Suppressor macrophage treated with lipopolysaccharide for 4 hours (primary cell): ENCODE measurements at regions not wholly inside any gene's neighbourhood (a gene's known extent, or its start where the extent isn't known, plus 50 kb on each side); places are given as distances from the start of the nearest gene placed in this dataset.

Experiments used
- DNase-seq: peaks from one replicate; pipeline ENCODE4 v3.0.0-alpha.2; 2020

DNA sequence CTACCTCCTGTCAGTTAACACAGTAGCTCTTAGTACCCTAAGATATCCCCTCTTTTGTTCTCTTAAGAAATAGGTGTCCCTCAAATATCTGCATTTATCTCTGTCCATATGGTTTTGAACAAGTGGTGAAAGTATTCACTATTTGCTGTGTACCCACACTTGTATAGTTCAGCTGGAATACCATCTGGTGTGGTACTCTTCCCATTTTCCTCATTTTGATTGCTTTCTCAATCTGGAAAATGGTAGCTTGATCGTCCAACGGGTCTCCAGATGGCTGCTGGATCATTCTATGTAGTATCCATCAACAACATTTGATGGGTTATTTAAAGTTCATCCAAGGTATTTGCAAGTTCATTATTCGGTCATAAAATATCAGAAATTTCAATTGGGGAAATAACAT, 100.3 kb upstream of the DPYD start:
- no peak for DNase-seq

DNA sequence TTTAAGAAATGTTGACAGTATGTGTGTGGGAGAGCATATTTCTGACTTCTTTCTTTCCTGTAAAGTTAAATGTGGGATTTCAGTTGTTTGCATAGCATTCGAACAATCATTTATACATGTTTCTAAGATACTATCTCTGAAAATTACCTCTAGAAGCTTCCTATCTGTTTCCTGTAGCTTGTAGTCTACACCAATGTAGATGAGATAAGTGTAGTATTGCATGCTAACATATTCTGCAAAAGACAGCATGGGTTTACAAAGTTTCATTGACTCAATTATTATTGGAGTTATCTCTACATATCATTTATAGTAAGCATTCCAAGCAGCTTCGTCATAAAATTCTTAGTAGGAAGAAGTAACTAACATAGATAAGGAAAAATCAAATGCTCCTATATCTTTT, 98.9 kb upstream of the DPYD start:
- DNase-seq: no peak

DNA sequence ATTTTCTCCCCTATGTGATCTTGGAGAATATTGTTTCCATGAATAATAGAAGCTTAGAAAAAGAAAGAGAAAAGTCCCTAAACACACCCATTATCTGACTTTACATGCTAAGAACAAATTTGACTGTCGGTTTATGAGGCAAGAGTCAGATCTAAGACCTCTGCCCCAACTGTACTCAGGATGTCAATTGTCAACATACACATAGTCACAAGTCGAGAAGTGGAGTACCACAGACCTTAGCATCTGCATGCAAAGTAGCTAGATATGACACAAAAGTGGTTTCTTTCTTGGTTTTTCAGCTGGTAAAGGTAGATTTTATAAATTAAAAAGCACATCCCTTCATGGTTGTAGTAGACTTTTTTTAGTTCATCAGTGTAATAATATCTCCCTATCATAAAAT, 97.2 kb upstream of the DPYD start:
- DNase-seq: no peak

DNA sequence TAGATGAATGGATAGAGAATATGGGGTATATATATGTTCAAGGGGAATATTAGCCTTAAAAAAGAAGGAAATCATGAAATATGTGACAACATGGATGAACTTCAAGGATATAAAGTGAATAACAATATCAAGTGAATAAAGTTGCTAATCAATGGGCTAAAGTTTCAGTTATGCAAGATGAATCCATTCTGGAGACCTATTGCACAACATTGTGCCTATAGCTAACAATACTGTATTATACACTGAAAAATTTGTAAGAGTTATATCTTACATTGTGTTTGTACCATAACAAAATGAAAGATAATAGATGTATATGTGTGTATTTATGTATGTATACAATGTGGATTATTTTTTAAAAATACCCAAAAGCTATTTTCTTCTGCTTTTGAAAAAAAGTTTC, 96.3 kb upstream of the DPYD start:
- no peak for DNase-seq

DNA sequence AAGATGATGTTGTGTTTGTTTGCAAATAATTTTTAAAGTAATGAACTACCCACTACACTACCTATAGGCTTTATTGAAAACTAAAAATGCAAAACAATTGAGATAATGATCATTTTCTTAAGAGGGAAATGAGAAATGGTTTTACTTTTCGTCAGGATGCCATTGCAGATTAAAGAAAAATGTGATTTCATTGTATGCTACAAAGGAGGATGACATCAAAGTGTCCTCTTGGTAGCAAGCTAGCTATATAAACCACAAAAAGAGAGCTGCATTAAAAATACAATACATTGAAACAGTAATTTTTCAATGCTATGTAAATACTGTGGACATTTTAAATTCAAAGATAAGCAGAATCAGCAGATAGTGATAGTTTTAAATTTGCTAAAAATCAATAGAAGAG, 87.5 kb upstream of the DPYD start:
- DNase-seq: no peak

DNA sequence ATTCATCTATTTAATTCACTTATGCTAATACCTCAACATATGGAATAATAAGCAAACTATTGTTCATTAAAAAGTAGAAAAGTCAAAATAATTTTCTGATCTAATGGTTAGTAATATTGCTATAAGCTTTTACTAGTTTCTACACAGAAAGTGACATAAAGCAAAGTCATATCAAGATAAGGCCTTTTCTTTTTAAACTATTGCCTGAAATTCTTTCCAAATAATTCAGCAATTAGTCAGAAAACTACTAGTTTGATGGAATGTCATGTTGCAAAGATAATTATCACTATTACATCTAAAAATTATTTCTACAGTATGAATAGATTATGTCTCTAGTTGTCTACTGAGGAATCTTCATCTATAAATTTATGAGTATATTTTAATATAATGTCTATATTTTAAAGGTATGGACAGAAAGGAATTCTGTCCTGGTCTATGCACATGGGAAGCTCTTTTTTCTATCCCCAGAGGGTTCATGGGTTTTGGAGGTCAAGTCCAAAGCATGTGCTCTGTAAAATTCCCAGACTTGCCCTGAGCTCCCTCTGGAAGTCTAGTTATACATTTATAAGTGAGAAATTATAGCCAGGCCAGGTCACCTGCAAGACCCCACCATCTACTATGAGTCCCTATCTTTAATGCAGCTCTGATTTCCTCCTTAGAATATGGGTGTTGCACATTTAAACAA, 84.6 kb upstream of the DPYD start:
- DNase-seq: no peak

DNA sequence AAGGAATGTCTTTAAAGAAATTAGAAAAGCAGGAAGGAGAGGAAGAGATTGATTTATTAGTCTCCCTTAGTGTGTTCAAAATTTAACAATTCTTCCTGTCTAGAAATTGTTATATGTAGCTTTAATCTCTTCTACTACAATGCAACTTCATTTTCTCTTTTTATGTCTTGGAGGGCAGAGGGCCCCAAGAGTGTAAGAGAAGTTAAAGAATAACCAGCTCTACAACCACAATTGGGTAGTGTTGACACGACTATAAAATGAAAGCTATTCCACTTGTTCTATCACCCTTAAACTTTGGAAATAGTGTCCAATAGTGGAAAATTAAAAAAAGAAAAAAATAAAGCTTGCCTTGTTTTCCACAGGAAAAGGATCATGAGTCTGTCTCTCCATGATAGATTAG, 82.6 kb upstream of the DPYD start:
- DNase-seq: no peak

DNA sequence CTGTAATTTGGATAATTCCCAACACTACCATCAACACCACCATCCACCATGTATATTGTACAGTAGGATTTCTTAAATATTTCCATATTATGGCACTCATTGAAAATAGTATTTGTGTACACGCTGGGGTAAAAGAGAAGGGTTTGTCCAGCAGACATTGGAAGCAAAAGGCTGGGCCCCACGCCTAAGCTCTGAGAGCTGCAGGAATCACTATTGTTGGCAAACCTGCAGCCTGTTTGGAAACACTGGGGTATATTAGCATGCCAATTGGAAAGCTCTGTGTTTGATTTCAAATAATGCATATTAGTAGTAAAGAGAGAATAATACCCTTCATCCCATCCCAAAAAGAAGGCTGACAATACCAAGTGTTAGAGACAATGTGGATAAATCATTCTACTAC, 81.5 kb upstream of the DPYD start:
- no peak for DNase-seq

DNA sequence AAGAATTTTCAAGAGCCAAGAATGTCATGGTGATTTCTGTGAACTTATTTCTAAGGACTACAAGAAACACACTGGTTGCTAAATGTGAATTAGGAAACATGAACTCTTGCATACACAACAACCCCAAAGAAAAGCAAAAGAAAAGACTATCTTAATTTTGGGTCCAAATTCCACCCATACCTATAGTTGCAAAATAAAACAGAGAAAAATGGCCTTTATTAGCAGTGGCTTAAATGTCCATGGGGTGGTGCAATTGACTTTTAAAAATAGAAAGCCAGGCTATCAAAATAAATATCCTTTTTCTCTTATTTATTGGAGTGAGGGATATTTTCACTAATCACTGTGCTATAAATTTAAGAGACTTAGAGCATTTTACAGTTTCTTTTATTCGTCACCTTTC, 80.9 kb upstream of the DPYD start:
- no peak for DNase-seq

DNA sequence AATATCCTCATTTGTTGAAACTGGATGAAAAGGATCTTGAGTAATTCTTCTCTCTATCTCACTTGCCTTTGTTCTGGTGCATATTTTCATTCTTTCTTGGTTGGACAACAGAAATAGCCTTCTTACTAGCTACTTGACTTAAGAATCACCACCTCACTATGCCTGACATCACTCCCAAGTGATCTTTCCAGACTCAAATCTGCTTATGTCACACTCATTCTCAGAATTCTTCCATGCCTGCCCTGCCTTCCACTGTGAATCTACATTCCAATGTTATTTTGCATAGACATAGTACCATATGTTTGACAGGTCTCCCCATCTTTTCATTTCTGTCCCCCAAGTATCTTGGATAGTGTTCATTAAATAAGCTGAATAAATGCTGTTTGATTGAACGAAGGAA, 78.5 kb upstream of the DPYD start:
- DNase-seq: no peak

DNA sequence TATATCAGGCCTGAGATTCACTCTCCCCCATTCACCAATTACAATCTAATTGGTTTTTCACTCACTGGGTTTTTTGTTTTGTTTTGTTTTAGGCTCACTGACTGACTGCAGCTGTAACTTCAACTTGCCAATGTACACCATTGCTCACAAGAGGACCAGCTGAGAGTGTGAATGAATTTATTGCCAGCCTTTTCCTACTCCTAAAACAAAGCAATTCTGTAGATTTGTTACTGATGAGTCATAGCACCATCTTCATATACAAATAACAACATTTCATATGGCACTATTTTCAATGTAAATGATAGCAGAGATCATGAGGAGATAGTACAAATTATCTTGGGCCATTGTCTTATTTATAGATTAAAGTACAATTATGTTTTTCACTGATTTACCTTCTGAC, 76.0 kb upstream of the DPYD start:
- DNase-seq: no peak

DNA sequence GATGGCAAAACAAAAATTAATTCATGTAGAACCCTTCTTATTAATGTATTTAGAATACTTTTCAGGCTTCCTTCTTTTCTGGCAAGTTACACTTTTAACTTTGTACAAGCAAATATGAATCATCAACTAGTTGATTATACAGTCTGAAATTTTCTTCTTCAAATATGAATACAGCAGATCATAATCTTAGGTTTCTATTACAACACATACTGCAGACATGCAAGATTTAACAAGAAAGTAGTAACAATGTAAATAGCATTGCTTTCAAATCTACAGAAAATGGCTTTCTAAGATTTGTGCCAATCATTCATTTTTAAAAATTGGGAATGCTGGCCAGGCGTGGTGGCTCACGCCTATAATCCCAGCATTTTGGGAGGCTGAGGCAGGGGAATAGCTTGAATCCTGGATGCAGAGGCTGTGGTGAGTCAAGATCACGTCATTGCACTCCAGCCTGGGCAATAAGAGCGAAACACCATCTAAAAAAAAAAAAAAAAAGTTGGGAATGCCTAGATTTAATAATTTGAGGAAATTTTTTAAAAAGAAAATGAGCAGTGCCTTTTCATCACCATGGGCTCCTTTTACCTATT, 68.4 kb upstream of the DPYD start:
- DNase-seq: no peak

DNA sequence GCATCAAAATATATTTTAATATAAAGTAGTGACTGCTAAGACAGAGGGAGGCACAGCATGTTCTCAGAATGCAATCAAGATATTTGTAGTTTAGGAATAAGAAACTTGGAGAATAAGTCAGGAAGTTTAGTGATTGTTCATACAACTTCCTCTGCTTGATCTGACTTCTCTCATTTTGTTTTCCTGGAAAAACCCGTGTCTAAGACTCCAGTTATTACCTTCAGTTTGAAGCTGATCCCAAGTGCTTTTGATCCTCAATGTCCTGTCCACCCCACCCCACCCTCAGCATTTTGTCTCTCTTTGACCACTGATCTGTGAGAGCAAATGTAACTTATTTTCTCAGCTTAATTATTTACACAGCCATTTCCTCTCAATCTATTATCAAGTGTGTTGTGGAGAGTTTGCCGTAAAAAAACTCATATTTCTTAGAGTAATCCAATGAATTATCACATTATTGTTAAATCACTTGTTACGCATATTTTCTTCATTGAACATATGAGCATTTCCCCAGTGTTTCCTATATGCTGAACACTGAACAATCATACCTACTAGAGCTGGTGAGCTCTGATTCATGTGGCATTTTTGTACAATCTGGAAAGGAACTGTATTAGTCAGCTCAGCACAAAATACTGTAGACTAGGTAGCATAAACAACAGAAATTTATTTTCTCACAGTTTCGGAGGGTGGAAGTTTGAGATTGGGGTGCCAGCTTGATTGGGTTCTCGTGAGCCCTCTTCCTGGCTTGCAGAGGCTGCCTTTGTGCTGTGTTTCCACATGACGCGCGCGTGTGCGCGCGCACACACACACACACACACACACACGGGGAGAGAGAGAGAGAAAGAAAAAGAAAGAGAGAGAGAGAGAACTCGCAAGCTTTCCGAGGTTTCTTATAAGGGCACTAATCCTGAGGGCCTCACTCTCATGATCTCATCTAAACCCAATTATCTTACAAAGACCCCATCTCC, 65.5 kb upstream of the DPYD start:
- DNase-seq: no peak

DNA sequence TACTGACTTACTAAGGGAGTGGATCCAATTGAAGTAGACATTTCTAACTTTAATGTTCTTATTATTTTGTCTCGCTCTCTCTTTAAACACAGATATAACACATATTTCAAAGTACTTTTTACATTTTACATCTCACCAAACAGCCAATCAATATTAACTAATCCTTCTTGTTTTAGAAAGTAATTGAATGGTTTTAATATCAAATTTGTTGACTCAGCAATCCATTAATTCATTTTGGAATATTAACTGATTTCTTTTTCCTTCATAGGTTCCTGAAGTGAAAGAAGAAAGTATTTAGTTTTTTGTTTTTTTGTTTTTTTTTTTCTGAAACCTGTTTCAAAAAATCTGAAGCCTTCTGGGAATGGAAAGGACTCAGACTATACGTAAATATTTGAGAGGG, 62.3 kb upstream of the DPYD start:
- DNase-seq: no peak

DNA sequence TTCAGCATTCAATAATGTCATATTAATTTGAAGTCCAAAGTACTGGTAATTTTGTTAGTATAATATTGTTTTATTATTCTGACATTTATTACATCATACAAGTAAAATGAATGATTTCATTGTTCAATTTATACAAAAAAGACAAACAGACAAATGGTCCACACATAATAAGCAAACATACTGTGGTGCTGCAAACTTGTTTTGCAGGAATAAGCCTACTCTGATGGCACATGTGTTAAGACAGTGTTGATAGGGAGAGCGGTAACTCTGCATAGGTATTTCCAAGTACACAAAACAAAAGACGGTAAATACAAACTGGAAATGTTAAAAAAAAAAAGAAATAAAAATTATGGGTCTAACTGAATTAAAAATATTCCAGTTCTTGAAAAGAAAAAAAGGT, 59.7 kb upstream of the DPYD start:
- no peak for DNase-seq

DNA sequence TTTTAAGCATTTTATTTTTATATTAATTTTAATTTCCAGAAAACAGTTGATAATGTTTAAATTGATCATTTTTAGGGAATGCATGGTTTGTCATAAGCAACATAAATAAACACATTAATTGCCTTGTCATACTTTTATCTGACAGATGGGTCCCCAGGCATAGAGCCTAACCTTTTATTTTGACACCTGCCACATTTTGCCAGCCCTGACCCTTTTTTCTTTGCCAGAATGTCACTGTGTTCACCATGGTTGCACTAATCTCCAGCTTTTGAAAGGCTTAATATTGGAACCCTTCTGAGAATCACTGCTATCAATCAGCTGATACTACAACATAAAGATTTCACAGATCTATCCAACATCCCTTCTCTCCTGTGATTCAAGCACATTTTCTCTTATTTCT, 56.0 kb upstream of the DPYD start:
- DNase-seq: no peak
